ENCODE measurements at regions not wholly inside any gene's neighbourhood (a gene's known extent, or its start where the extent isn't known, plus 50 kb on each side); places are given as distances from the start of the nearest gene placed in this dataset.
"Not testable (repeated sequence)": the region's sequence is repeated elsewhere in the genome, so short reads cannot be mapped to it uniquely, and the experiment has no call there.

DNA sequence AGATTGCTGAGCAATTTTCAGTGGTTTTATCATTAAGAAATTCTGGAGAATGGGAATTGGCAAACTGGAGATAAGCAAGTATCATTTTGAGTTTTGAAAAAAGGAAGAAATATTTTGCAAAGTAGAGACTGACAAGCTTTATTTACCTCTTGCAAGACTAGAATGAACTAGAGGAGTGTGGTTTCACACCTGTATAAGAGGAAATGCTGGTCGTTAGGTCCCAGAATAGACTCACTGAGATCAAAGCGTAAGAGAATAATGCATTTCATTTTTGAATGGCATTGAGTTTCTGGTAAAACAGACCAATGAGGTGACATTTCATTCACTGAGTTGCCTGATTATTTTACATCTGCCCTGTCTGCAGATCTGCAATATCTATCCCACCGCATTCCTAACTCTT lies 308.1 kb downstream of the ADGRL2 start:
- FAIRE-seq (peak; percentile 28), DNase-seq (ENCODE audit: insufficient read length, low spot score) (no peak)

DNA sequence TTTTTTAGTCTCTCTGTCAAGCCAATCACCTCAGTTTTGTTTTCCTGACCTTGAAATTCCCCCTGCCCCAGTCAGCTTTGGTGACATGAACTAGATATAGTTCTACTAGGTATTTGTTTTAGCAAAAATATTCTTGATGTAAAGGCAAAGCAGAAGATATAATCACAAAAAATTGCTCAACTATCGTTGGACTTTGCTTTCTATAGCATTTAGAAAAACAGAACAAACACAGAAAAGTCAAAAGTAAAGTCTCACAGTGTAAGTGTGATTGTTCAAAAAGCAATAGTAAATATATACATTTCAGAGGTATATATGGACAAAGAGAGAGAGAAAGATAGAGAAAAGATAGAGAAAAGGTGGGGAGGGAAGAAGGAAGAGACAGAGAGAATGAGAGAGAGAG lies 305.9 kb downstream of the ADGRL2 start:
- DNase-seq (ENCODE audit: insufficient read length, low spot score): no peak
- FAIRE-seq: no peak

DNA sequence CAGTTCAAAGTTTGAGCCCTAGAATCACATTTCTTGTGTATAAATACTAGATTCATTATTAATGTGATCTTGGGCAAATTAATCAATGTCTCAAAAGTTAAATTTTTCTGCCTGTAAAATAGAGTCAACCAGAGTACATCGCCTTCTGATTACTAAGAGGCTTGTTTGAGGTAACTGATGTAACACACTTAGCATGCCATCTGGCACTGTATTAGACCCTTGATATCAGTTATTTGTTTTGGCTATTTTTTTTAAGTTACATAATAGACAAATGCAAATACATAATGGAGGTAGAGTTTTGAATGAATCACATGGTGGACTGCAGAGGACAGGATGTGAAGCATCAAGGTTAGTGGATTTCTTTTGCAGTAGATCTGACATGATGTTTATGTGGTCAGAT lies 298.4 kb downstream of the ADGRL2 start:
- FAIRE-seq (no peak), DNase-seq (ENCODE audit: insufficient read length, low spot score) (no peak)

GRCh38 chr1:82094136-82094535 lies 293.4 kb downstream of the ADGRL2 start:
- FAIRE-seq (no peak), DNase-seq (ENCODE audit: insufficient read length, low spot score) (no peak)

GRCh38 chr1:82091729-82092128 lies 291.0 kb downstream of the ADGRL2 start:
- FAIRE-seq (no peak), DNase-seq (ENCODE audit: insufficient read length, low spot score) (no peak)

- DNase-seq (ENCODE audit: insufficient read length, low spot score) (no peak), FAIRE-seq (no peak)
Observed at GRCh38 chr1:82091265-82091664, 290.5 kb downstream of the ADGRL2 start.

- no peak for FAIRE-seq
- no peak for DNase-seq (ENCODE audit: insufficient read length, low spot score)
Observed at GRCh38 chr1:82090104-82090503, 289.4 kb downstream of the ADGRL2 start.

- no peak for FAIRE-seq
- no peak for DNase-seq (ENCODE audit: insufficient read length, low spot score)
Observed at GRCh38 chr1:82086739-82087138, 286.0 kb downstream of the ADGRL2 start.

DNA sequence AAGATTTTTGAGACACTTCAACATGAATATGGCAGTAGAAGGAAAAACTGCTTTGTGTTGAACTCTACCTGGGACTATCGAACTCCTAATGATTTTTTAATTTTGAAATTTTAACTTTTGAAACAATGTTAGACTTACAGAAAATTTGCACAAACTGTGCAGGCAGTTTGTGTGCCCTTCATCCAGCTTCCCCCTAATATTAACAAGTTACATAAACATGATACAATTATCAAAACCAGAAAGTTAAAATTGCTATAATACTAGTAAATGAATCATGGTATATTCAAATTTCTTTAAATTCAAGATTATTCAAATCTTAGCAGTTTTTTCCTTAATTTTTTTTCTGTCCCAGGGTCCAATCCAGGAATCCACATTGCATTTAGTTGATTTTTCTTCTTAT lies 278.9 kb downstream of the ADGRL2 start:
- FAIRE-seq: no peak
- no peak for DNase-seq (ENCODE audit: insufficient read length, low spot score)

DNA sequence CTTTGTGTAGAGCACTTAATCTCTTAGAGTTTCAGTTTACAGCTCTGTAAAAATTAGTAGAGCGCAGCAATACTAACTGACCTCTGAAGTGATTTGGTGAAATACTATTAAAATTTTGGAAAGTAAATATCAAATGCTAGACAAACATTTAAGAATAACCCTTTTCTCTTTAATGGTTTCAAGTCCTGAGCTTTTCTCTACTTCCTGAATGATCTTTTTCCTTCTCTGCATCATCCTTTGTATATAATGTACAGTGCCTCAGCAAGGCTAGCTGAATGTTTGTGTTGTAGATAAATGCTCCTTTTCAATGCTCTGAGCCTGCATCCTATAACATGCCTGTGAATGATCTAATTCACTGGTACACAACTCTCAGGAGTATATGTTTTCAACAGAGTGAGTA lies 272.9 kb downstream of the ADGRL2 start:
- FAIRE-seq (no peak), DNase-seq (ENCODE audit: insufficient read length, low spot score) (no peak)

- DNase-seq (ENCODE audit: insufficient read length, low spot score): no peak
- FAIRE-seq: no peak
Observed at GRCh38 chr1:82073071-82073470, 272.3 kb downstream of the ADGRL2 start.

DNA sequence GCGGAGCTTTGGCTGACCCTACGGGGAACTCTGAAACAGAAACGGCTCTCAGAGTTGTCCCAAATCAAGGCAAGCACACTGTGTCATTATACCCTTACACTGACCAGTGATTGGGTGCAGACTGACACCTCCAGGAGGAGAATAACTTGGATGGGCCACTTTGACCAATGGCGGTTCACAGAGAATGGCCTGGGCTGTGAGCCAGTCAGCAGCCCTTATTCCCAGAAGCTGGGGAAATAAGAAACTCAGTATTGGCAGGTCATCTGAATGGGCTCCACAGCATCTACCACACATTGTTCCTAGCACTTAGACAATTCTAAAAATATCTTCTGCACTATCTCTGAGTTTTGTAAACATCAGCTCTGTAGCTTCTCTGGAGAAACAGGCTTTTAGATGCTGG lies 265.2 kb downstream of the ADGRL2 start:
- FAIRE-seq (no peak), DNase-seq (ENCODE audit: insufficient read length, low spot score) (no peak)

- FAIRE-seq: no peak
- DNase-seq (ENCODE audit: insufficient read length, low spot score): no peak
Observed at GRCh38 chr1:82064691-82065090, 264.0 kb downstream of the ADGRL2 start.

GRCh38 chr1:82062206-82062605 lies 261.5 kb downstream of the ADGRL2 start:
- DNase-seq (ENCODE audit: insufficient read length, low spot score) (no peak), FAIRE-seq (no peak)

DNA sequence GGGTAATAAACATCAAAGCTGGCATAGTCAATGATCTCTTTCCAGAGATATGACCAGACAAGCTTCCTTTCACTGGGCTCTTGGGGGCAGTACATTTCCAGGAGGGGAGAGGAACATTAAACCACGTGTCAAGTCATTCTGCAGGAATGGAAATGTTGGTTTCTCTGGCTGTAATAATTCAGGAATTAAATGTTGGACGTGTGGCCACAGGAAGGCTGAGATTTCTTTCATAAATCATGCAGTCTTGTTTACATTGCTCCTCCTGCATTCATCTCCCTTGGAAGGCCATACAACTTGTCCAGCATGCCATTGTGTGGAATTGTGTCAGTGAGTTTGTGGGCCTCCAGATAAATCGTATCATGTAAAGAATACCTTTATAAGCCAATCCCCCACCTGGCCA lies 259.2 kb downstream of the ADGRL2 start:
- FAIRE-seq: peak; percentile 26
- DNase-seq (ENCODE audit: insufficient read length, low spot score): no peak

- FAIRE-seq: no peak
- no peak for DNase-seq (ENCODE audit: insufficient read length, low spot score)
Observed at GRCh38 chr1:82057011-82057410, 256.3 kb downstream of the ADGRL2 start.

DNA sequence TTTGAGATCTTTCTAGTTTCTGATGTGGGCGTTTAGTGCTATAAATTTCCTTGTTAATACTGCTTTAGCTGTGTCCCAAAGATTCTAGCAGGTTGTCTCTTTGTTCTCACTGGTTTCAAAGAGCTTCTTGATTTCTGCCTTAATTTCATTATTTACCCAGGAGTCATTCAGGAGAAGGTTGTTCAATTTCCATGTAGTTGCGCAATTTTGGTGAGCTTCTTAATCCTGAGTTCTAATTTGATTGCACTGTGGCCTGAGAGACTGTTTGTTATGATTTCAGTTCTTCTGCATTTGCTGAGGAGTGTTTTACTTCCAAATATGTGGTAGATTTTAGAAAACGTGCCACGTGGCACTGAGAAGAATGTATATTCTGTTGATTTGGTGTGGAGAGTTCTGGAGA lies 254.6 kb downstream of the ADGRL2 start:
- not testable (repeated sequence) for FAIRE-seq; DNase-seq (ENCODE audit: insufficient read length, low spot score)

DNA sequence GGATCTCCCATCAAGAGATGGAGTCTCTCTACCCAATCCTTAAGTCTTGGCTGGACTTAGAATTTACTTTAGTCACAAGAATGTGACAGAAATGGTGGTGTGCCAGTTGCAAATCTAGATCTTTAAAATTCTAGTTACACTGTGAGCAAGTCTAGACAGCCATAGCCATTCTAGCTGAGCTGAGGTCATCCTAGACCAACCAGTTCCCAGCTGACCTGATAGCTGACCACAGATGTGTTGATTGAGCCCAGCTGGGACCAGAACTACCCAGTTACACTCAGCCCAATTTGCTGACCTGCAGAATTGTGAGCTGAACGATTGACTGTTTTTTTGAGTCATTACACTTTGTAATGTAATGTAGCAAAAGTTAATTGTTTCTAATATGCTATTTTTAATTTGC lies 251.8 kb downstream of the ADGRL2 start:
- no peak for FAIRE-seq
- DNase-seq (ENCODE audit: insufficient read length, low spot score): no peak

- no peak for DNase-seq (ENCODE audit: insufficient read length, low spot score)
- FAIRE-seq: no peak
Observed at GRCh38 chr1:82048596-82048995, 247.9 kb downstream of the ADGRL2 start.

DNA sequence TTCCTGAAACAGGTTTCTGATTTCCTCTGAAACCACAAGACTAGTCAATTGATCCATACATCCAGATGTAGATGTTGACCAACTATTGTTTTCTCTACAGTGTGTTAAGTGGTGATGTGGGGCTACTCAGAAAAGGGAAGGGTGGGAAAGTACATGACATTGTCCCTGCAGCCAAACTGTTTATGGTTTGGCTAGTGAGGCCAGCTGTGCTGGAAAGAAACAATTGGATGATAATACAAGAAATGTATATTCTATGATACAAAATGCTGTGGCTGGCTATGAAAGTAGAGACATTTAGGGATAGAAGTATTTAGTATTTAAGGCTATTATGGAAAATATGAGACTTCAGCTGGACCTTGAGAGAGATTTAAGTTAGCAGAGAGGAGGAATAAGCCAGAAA lies 244.5 kb downstream of the ADGRL2 start:
- DNase-seq (ENCODE audit: insufficient read length, low spot score) (no peak), FAIRE-seq (no peak)

DNA sequence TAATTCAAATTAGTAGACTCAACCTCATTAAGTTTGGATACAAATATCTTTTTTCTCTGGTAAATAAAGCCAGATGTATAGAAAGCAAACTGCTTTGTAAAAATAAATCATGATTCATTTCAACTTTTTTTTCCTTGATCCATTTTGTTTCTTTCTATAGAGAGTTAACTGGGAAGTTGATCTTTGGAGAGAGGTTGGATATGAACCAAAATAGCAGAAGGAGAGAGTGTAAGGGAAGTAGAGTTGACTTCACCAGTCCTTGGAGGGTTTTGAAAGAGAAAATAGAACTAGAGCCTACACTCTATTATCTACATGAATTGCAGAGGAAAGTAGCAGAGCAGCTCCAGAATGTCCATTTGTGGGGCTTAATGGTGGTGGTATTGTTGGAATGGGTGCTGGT lies 243.8 kb downstream of the ADGRL2 start:
- DNase-seq (ENCODE audit: insufficient read length, low spot score) (no peak), FAIRE-seq (no peak)

DNA sequence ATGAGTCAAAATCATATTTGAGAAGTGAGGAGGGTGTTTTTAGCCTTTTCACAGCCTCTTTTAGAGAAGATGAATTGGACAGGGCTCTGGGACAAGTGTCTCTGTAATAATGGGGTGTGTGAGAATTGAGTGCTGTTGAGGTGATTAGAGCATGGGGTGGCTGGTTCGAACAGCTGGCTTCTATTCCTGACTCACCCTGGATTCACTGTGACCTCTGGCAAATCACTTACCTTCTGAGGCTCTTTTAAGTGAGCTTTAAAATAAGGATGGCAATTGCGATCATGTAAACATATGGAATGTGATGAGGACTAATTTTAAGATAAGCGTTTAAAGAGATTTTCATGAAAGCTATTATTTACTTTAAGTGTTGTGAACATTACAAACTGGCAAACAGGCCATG lies 243.4 kb downstream of the ADGRL2 start:
- no peak for DNase-seq (ENCODE audit: insufficient read length, low spot score)
- FAIRE-seq: no peak

DNA sequence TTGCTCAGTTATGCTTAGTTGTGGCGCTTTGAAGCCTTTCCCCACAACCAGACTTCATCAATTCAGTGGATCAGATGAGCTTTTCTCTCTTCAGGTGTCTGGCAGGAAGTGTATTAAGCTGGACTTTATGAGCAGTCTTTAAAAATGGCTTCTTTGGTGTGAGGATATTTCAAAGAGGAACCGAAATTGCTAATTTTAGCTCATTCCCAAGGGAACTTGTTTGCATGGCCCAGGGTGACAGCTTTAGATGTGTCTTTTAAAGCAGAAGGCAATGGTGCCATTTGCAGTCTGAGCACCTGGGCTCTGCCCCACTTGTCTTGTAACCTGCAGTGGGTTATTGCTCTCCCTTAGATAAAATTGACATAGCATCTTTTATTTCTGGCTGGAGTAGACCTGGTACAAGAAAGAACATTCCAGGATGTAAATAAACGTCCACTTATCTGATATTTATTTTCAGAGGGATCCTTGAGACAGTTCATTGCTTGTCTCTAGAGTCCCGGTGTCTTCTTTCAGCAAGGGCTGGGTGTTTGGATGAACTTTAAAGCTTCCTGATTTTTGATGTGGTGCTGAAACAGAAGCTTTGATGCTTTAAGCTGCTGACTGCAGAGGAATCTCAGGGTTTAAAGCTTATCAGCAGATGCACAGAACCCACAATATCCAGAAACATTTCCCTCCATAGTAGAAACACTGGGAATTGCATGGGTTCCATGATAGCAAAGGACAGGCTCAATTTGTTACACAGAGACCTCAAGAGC lies 241.7 kb downstream of the ADGRL2 start:
- DNase-seq (ENCODE audit: insufficient read length, low spot score) (no peak), FAIRE-seq (no peak)

Data from GM19239 (cell line).